WERI-Rb-1 (cell line): ENCODE measurements at regions not wholly inside any gene's neighbourhood (a gene's known extent, or its start where the extent isn't known, plus 50 kb on each side); places are given as distances from the start of the nearest gene placed in this dataset.

Experiments
- DNase-seq: peaks from one replicate; pipeline ENCODE4 v3.0.0-alpha.2; 2020
- H3K27ac ChIP-seq: fragments of 250-450 bp; sonication (Bioruptor Pico); 2 replicates; pipeline ENCODE4 v1.5.1; 2020; ENCODE audit warnings: mild to moderate bottlenecking, moderate library complexity
- H3K27me3 ChIP-seq: fragments of 250-450 bp; sonication (Bioruptor Pico); 2 replicates; pipeline ENCODE4 v1.5.1; 2021; ENCODE audit warnings: mild to moderate bottlenecking, low read depth, moderate library complexity; ENCODE audit not compliant: insufficient read depth, severe bottlenecking
- H3K36me3 ChIP-seq: fragments of 250-450 bp; sonication (Bioruptor Pico); 2 replicates; pipeline ENCODE4 v1.5.1; 2020; ENCODE audit warnings: mild to moderate bottlenecking, moderate library complexity
- H3K4me3 ChIP-seq: 2 replicates; pipeline ENCODE4 v1.5.1; 2011; ENCODE audit warnings: low read depth, mild to moderate bottlenecking, control low read depth, low read length
- H3K9me3 ChIP-seq: fragments of 250-450 bp; sonication (Bioruptor Pico); 2 replicates; pipeline ENCODE4 v1.5.1; 2021; ENCODE audit warnings: mild to moderate bottlenecking, moderate library complexity; ENCODE audit not compliant: severe bottlenecking
- TF ChIP-seq, protein P1 (sequence below): IDR thresholded peaks from 2 replicates; pipeline ENCODE4 v1.5.1; 2011; ENCODE audit warnings: low read depth, mild to moderate bottlenecking, control low read depth, inconsistent platforms, low read length

GRCh38 chr4:24395937-24396336, 188.4 kb downstream of the DHX15 start:
- Histone ChIP-seq H3K27ac (no peak overlapping the region), H3K4me3 (no peak overlapping the region), H3K36me3 (no peaks in the 10 kb centered on the region), H3K27me3 (no peaks in the 10 kb centered on the region), H3K9me3 (no peaks in the 10 kb centered on the region)
- DNase-seq = no peak
- TF ChIP-seq, protein P1, sequence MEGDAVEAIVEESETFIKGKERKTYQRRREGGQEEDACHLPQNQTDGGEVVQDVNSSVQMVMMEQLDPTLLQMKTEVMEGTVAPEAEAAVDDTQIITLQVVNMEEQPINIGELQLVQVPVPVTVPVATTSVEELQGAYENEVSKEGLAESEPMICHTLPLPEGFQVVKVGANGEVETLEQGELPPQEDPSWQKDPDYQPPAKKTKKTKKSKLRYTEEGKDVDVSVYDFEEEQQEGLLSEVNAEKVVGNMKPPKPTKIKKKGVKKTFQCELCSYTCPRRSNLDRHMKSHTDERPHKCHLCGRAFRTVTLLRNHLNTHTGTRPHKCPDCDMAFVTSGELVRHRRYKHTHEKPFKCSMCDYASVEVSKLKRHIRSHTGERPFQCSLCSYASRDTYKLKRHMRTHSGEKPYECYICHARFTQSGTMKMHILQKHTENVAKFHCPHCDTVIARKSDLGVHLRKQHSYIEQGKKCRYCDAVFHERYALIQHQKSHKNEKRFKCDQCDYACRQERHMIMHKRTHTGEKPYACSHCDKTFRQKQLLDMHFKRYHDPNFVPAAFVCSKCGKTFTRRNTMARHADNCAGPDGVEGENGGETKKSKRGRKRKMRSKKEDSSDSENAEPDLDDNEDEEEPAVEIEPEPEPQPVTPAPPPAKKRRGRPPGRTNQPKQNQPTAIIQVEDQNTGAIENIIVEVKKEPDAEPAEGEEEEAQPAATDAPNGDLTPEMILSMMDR = peak; percentile 56

GRCh38 chr4:24394041-24394440, 190.3 kb downstream of the DHX15 start:
- no peaks in the 10 kb centered on the region for H3K9me3 ChIP-seq
- H3K36me3 ChIP-seq = no peaks in the 10 kb centered on the region
- no peak for DNase-seq
- H3K27me3 ChIP-seq = no peaks in the 10 kb centered on the region
- TF ChIP-seq, protein P1 = no peak
- H3K4me3 ChIP-seq = no peak overlapping the region
- H3K27ac ChIP-seq = no peak overlapping the region

- TF ChIP-seq, protein P1 = no peak
- Histone ChIP-seq H3K36me3 (no peaks in the 10 kb centered on the region), H3K27me3 (no peaks in the 10 kb centered on the region), H3K9me3 (no peaks in the 10 kb centered on the region), H3K4me3 (no peak overlapping the region), H3K27ac (no peak overlapping the region)
- no peak for DNase-seq
Measured at GRCh38 chr4:24392613-24393012, 191.7 kb downstream of the DHX15 start.

- TF ChIP-seq, protein P1 = no peak
- no peak overlapping the region for H3K4me3 ChIP-seq
- H3K9me3 ChIP-seq = no peaks in the 10 kb centered on the region
- H3K27ac ChIP-seq = no peak overlapping the region
- H3K27me3 ChIP-seq = no peaks in the 10 kb centered on the region
- H3K36me3 ChIP-seq = no peaks in the 10 kb centered on the region
- no peak for DNase-seq
Measured at GRCh38 chr4:24382381-24382780, 202.0 kb downstream of the DHX15 start.

DNA sequence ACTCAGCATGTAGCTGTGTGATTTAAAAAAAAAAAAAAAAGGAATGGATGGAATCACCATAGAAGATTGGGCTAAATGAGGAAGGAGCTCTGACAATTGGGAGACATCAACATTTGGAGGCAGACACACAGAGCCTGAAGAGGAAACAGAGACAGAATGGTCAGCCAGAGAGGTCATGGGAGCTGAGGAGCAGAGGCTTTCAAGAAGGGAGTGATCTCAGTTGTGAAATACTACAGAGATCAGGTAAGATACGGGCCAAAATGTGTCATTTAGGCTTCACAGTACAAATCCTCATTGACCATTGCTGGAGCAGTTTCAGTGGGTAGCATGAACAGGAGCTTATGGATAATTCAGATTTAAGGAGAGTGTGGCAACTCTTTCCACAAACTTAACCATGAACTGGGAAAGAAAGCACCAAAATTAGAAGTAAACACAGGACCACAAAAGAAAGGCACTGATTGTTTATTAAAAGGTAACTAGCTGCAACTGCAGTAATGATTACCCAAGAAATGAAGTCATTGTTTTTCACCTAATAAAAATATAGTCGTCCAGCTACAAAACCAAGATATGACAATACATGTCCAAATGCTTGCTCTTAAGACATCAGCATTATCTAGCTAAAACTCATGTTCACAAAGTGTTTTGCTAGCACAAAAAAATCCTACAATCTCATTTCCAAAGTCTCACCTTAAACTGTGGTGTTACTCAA, 203.2 kb downstream of the DHX15 start:
- no peak overlapping the region for H3K4me3 ChIP-seq
- TF ChIP-seq, protein P1 = no peak
- H3K27me3 ChIP-seq = no peaks in the 10 kb centered on the region
- no peaks in the 10 kb centered on the region for H3K9me3 ChIP-seq
- DNase-seq = no peak
- no peaks in the 10 kb centered on the region for H3K36me3 ChIP-seq
- H3K27ac ChIP-seq = no peak overlapping the region

GRCh38 chr4:24373704-24374103, 210.7 kb downstream of the DHX15 start:
- TF ChIP-seq, protein P1 = no peak
- no peak for DNase-seq
- Histone ChIP-seq H3K27me3 (no peaks in the 10 kb centered on the region), H3K27ac (no peak overlapping the region), H3K9me3 (no peaks in the 10 kb centered on the region), H3K4me3 (no peak overlapping the region), H3K36me3 (no peaks in the 10 kb centered on the region)
